ENCODE measurements at regions not wholly inside any gene's neighbourhood (a gene's known extent, or its start where the extent isn't known, plus 50 kb on each side); places are given as distances from the start of the nearest gene placed in this dataset.
"Not testable (repeated sequence)": the region's sequence is repeated elsewhere in the genome, so short reads cannot be mapped to it uniquely, and the experiment has no call there.

- DNase-seq (ENCODE audit: low read depth) = no peak
- TF ChIP-seq MAX (IDR thresholded peaks at IDR 0.05; ENCODE audit: low read depth, low read length) (no peak), CTCF (IDR thresholded peaks at IDR 0.05; ENCODE audit: low read depth, low read length) (no peak), MYC (IDR thresholded peaks at IDR 0.05; ENCODE audit: low read depth, low read length) (no peak), POLR2A (IDR thresholded peaks at IDR 0.05; ENCODE audit: extremely low read depth, insufficient read length) (no peak)
- no peak overlapping the region for H3K4me3 ChIP-seq (ENCODE audit: low read depth, low read length)
These were observed 329.8 kb upstream of the TFPI start for GRCh38 chr2:187884003-187884402.

GRCh38 chr2:187890690-187891089 is 336.5 kb upstream of the TFPI start:
- TF ChIP-seq MYC (IDR thresholded peaks at IDR 0.05; ENCODE audit: low read depth, low read length) = no peak
- no peak for TF ChIP-seq POLR2A (IDR thresholded peaks at IDR 0.05; ENCODE audit: extremely low read depth, insufficient read length)
- no peak for TF ChIP-seq MAX (IDR thresholded peaks at IDR 0.05; ENCODE audit: low read depth, low read length)
- TF ChIP-seq CTCF (IDR thresholded peaks at IDR 0.05; ENCODE audit: low read depth, low read length) = no peak
- DNase-seq (ENCODE audit: low read depth) = no peak
- no peak overlapping the region for H3K4me3 ChIP-seq (ENCODE audit: low read depth, low read length)

- no peak overlapping the region for H3K4me3 ChIP-seq (ENCODE audit: low read depth, low read length)
- TF ChIP-seq POLR2A (IDR thresholded peaks at IDR 0.05; ENCODE audit: extremely low read depth, insufficient read length) = no peak
- TF ChIP-seq MAX (IDR thresholded peaks at IDR 0.05; ENCODE audit: low read depth, low read length) = no peak
- no peak for TF ChIP-seq MYC (IDR thresholded peaks at IDR 0.05; ENCODE audit: low read depth, low read length)
- no peak for TF ChIP-seq CTCF (IDR thresholded peaks at IDR 0.05; ENCODE audit: low read depth, low read length)
- no peak for DNase-seq (ENCODE audit: low read depth)
These were observed 345.8 kb upstream of the TFPI start for GRCh38 chr2:187900021-187900420.

GRCh38 chr2:187906021-187906420 is 351.8 kb upstream of the TFPI start:
- DNase-seq (ENCODE audit: low read depth) = no peak
- TF ChIP-seq MAX (IDR thresholded peaks at IDR 0.05; ENCODE audit: low read depth, low read length) (no peak), CTCF (IDR thresholded peaks at IDR 0.05; ENCODE audit: low read depth, low read length) (no peak), POLR2A (IDR thresholded peaks at IDR 0.05; ENCODE audit: extremely low read depth, insufficient read length) (no peak), MYC (IDR thresholded peaks at IDR 0.05; ENCODE audit: low read depth, low read length) (no peak)
- H3K4me3 ChIP-seq (ENCODE audit: low read depth, low read length) = no peak overlapping the region

- not testable (repeated sequence) for H3K4me3 ChIP-seq (ENCODE audit: low read depth, low read length); DNase-seq (ENCODE audit: low read depth)
These were observed 356.7 kb upstream of the TFPI start for GRCh38 chr2:187910922-187911321.

GRCh38 chr2:187912950-187913349 is 358.7 kb upstream of the TFPI start:
- no peak for TF ChIP-seq CTCF (IDR thresholded peaks at IDR 0.05; ENCODE audit: low read depth, low read length)
- TF ChIP-seq POLR2A (IDR thresholded peaks at IDR 0.05; ENCODE audit: extremely low read depth, insufficient read length) = no peak
- no peak for TF ChIP-seq MYC (IDR thresholded peaks at IDR 0.05; ENCODE audit: low read depth, low read length)
- no peak for TF ChIP-seq MAX (IDR thresholded peaks at IDR 0.05; ENCODE audit: low read depth, low read length)
- H3K4me3 ChIP-seq (ENCODE audit: low read depth, low read length) = no peak overlapping the region
- no peak for DNase-seq (ENCODE audit: low read depth)

All from NB4 (cell line).